ENCODE measurements at regions not wholly inside any gene's neighbourhood (a gene's known extent, or its start where the extent isn't known, plus 50 kb on each side); places are given as distances from the start of the nearest gene placed in this dataset.

GRCh38 chr10:81502677-81503359 lies 372.2 kb upstream of the NRG3 start:
- TF ChIP-seq CTCF (conservative IDR thresholded peaks at IDR 0.05 in 1 of 2, IDR thresholded peaks at IDR 0.05 in 1 of 2; ENCODE audit: low read depth in 1 of 2, low read length in 2 of 2) (no peak), EZH2 (IDR thresholded peaks at IDR 0.05; ENCODE audit: low read length, missing control alignments) (no peak)

All from fibroblast of lung (primary cell).